RWPE2 (cell line): ENCODE measurements at regions not wholly inside any gene's neighbourhood (a gene's known extent, or its start where the extent isn't known, plus 50 kb on each side); places are given as distances from the start of the nearest gene placed in this dataset.

Source experiments
- ATAC-seq: fragments of 200-7000 bp; cut with Tn5 transposase; 3 replicates; pipeline ENCODE4 v1.9.1; 2021; ENCODE audit warnings: low read depth
- DNase-seq: peaks from one replicate; pipeline ENCODE4 v3.0.0-alpha.2; 2020; ENCODE audit warnings: low spot score
- H3K27ac ChIP-seq: fragments of 450-650 bp; 2 replicates; pipeline ENCODE4 v1.5.1; 2017; ENCODE audit warnings: mild to moderate bottlenecking; ENCODE audit not compliant: poor library complexity, severe bottlenecking
- H3K27me3 ChIP-seq: fragments of 250-450 bp; sonication (Bioruptor Pico); 2 replicates; pipeline ENCODE4 v1.5.1; 2021; ENCODE audit warnings: mild to moderate bottlenecking, moderate library complexity; ENCODE audit not compliant: insufficient read depth, poor library complexity, severe bottlenecking
- H3K36me3 ChIP-seq: fragments of 250-450 bp; sonication (Bioruptor Pico); 2 replicates; pipeline ENCODE4 v1.5.1; 2020; ENCODE audit warnings: low read depth, mild to moderate bottlenecking, moderate library complexity
- H3K4me1 ChIP-seq: fragments of 250-450 bp; sonication (Bioruptor Pico); 2 replicates; pipeline ENCODE4 v1.5.1; 2021; ENCODE audit warnings: mild to moderate bottlenecking, moderate library complexity; ENCODE audit not compliant: insufficient read depth, poor library complexity, severe bottlenecking
- H3K4me3 ChIP-seq: fragments of 250-450 bp; sonication (Bioruptor Pico); 2 replicates; pipeline ENCODE4 v1.5.1; 2021; ENCODE audit warnings: mild to moderate bottlenecking, moderate library complexity; ENCODE audit not compliant: severe bottlenecking
- H3K9me3 ChIP-seq: fragments of 250-450 bp; sonication (Bioruptor Pico); 2 replicates; pipeline ENCODE4 v1.5.1; 2021; ENCODE audit warnings: mild to moderate bottlenecking, moderate library complexity; ENCODE audit not compliant: severe bottlenecking
- TF ChIP-seq, protein P1 (sequence below): fragments of 450-650 bp; IDR thresholded peaks from one replicate; pipeline ENCODE4 v1.5.1; 2017; ENCODE audit warnings: mild to moderate bottlenecking, moderate library complexity; ENCODE audit not compliant: poor library complexity, severe bottlenecking

DNA sequence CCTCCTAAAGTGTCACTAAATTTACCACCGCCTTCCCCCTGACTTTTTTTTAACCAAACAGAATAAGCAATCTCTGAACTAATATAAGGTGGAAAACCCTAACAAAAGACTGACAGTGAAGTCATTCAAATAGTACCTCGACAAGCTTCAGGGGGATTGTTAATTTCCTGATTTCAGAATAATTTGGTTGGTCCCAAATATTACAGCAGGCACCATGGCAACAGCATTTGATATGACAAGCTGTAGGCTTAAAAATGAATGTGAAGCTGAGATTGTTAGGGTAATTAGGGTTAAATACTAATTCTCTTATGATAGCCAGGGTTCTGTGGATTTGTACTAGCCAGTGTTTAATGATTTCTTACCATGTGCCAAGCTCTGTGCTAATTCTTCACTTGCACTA, 63.5 kb upstream of the GOLGA8B start:
- Histone ChIP-seq H3K27ac (no peak overlapping the region), H3K9me3 (peaks cover 6% of the 10 kb centered on the region), H3K27me3 (no peaks in the 10 kb centered on the region), H3K4me1 (peaks cover 4% of the 10 kb centered on the region), H3K36me3 (no peaks in the 10 kb centered on the region), H3K4me3 (no peak overlapping the region)
- DNase-seq, result no peak
- TF ChIP-seq, protein P1, sequence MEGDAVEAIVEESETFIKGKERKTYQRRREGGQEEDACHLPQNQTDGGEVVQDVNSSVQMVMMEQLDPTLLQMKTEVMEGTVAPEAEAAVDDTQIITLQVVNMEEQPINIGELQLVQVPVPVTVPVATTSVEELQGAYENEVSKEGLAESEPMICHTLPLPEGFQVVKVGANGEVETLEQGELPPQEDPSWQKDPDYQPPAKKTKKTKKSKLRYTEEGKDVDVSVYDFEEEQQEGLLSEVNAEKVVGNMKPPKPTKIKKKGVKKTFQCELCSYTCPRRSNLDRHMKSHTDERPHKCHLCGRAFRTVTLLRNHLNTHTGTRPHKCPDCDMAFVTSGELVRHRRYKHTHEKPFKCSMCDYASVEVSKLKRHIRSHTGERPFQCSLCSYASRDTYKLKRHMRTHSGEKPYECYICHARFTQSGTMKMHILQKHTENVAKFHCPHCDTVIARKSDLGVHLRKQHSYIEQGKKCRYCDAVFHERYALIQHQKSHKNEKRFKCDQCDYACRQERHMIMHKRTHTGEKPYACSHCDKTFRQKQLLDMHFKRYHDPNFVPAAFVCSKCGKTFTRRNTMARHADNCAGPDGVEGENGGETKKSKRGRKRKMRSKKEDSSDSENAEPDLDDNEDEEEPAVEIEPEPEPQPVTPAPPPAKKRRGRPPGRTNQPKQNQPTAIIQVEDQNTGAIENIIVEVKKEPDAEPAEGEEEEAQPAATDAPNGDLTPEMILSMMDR, result no peak
- no peak for ATAC-seq

DNA sequence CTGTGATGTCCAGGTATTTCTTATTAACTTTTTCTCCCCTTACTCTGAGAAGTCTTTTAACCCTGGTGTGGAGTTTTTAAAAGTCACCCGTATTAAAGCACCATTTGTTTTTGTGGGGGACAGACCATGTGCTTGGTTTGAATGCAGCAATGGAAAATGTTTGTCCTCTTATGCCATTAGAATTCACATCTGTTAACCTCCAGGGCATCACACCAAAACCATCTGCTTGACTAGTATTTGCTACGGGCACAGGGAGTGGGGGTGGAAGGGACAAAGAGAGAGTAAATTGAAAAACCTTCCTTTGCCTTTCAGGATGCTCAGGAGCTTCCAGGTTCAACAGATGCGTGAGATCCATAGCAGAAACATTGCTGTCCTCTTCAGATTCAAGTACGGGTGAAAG, 61.4 kb upstream of the GOLGA8B start:
- H3K9me3 ChIP-seq, result peaks cover 6% of the 10 kb centered on the region
- no peak for ATAC-seq
- H3K36me3 ChIP-seq, result no peaks in the 10 kb centered on the region
- H3K4me3 ChIP-seq, result no peak overlapping the region
- no peak for DNase-seq
- H3K27me3 ChIP-seq, result no peaks in the 10 kb centered on the region
- no peak overlapping the region for H3K27ac ChIP-seq
- H3K4me1 ChIP-seq, result peaks cover 4% of the 10 kb centered on the region
- TF ChIP-seq, protein P1, result no peak

DNA sequence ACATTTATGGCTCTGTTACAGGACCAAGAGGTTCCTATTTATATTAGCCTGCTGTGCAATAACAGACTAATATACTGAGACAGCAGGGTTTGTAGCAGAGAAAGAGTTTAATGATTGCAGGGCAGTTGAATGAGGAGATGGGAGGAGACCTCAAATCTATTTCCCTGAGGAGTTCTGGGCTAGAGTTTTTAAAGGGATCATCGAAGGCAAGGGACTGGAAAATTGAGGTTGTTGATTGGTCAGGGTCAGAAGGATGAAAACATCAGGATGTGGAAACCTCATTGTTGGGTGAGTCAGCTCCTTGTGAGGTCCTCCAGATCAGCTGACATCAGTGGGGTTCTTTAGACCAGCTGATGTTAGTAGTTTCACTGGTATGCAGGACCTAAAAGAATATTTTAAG, 60.6 kb upstream of the GOLGA8B start:
- Histone ChIP-seq H3K4me1 (peaks cover 4% of the 10 kb centered on the region), H3K4me3 (no peak overlapping the region), H3K27me3 (no peaks in the 10 kb centered on the region), H3K9me3 (peaks cover 6% of the 10 kb centered on the region), H3K36me3 (no peaks in the 10 kb centered on the region), H3K27ac (no peak overlapping the region)
- TF ChIP-seq, protein P1, result no peak
- no peak for DNase-seq
- ATAC-seq, result peak; percentile 79; the same call in 2 of the 3 replicates

DNA sequence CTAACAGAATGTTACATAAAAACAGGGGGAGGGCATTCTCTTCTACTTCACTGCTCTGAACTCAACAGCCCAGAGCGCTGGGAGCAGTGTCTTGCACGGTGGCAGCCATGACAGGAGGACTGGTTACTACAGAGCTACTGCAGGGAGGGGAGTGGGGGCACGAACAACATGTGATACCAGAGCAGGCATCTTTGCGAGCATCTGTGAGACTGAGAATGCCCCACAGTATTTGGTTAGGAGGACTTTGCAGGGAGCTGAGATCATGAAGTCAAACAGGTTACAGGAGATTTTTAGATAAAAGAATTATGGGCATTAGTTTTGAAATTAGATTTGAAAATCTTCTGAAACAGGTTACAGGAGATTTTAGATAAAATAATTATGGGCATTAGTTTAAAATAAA, 58.8 kb upstream of the GOLGA8B start:
- Histone ChIP-seq H3K27ac (no peak overlapping the region), H3K27me3 (no peaks in the 10 kb centered on the region), H3K36me3 (no peaks in the 10 kb centered on the region), H3K9me3 (peaks cover 6% of the 10 kb centered on the region), H3K4me3 (no peak overlapping the region), H3K4me1 (peaks cover 4% of the 10 kb centered on the region)
- ATAC-seq (no peak), DNase-seq (no peak)
- TF ChIP-seq, protein P1, result no peak

DNA sequence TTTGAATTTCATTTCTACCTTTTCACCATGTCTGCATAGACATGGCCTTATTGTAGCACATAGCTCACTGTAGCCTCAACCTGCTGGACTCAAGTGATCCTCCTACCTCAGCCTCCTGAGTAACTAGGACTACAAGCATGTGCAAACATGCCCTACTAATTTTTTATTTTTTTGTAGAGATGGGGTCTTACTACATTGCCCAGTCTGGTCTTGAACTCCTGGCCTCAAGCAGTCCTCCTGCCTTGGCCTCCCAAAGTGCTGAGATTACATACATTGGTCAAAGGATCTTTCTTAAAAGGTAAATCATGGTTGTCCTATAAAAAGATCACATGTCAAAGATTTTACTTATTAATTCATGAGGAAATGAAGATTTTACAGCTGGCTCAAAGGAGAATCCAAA, 57.2 kb upstream of the GOLGA8B start:
- Histone ChIP-seq H3K9me3 (peaks cover 3% of the 10 kb centered on the region), H3K36me3 (no peaks in the 10 kb centered on the region), H3K27me3 (no peaks in the 10 kb centered on the region), H3K27ac (no peak overlapping the region), H3K4me3 (no peak overlapping the region), H3K4me1 (peaks cover 4% of the 10 kb centered on the region)
- DNase-seq, result no peak
- ATAC-seq, result no peak
- TF ChIP-seq, protein P1, result no peak
